Neural cell (in vitro differentiated cells): ENCODE measurements at regions not wholly inside any gene's neighbourhood (a gene's known extent, or its start where the extent isn't known, plus 50 kb on each side); places are given as distances from the start of the nearest gene placed in this dataset.
"Not testable (repeated sequence)": the region's sequence is repeated elsewhere in the genome, so short reads cannot be mapped to it uniquely, and the experiment has no call there.

Experiments
- H2AFZ ChIP-seq: fragments of 200-600, 300-800 bp; sonication (generic), shearing (Covaris generic); 2 replicates; pipeline ENCODE4 v1.6.0; 2014; ENCODE audit warnings: low read depth, mild to moderate bottlenecking, antibody characterized with exemption, low read length, moderate library complexity
- H3F3A ChIP-seq: fragments of 200-600 bp; shearing (Covaris generic); 2 replicates; pipeline ENCODE4 v1.6.1; 2016; ENCODE audit warnings: mild to moderate bottlenecking, moderate library complexity, mixed read lengths, antibody characterized with exemption, low read length; ENCODE audit not compliant: insufficient read depth, poor library complexity, severe bottlenecking
- H3K27ac ChIP-seq: fragments of 200-600, 300-800 bp; sonication (generic), shearing (Covaris generic); 2 replicates; pipeline ENCODE4 v1.5.1; 2014; ENCODE audit warnings: mild to moderate bottlenecking, low read length, moderate library complexity
- H3K27me3 ChIP-seq: fragments of 300-800, 200-600 bp; sonication (generic), shearing (Covaris generic); 2 replicates; pipeline ENCODE4 v1.6.0; 2014; ENCODE audit warnings: mild to moderate bottlenecking, low read depth, low read length, moderate library complexity; ENCODE audit not compliant: insufficient read depth
- H3K36me3 ChIP-seq: fragments of 300-800, 200-600 bp; sonication (generic), shearing (Covaris generic); 2 replicates; pipeline ENCODE4 v1.5.1; 2014; ENCODE audit warnings: mild to moderate bottlenecking, antibody characterized with exemption, low read length, moderate library complexity; ENCODE audit not compliant: insufficient read depth
- H3K4me2 ChIP-seq: fragments of 300-800, 200-600 bp; sonication (generic), shearing (Covaris generic); 2 replicates; pipeline ENCODE4 v1.6.0; 2014; ENCODE audit warnings: mild to moderate bottlenecking, low read length
- H3K4me3 ChIP-seq: fragments of 300-800, 200-600 bp; sonication (generic), shearing (Covaris generic); 2 replicates; pipeline ENCODE4 v1.5.1; 2014; ENCODE audit warnings: mild to moderate bottlenecking, low read length, moderate library complexity
- H3K79me2 ChIP-seq: fragments of 200-600 bp; shearing (Covaris generic); replicated peaks from 2 replicates; pipeline ENCODE4 v1.6.0; 2014; ENCODE audit warnings: mild to moderate bottlenecking, low read length, moderate library complexity; ENCODE audit not compliant: insufficient read depth
- H3K9ac ChIP-seq: fragments of 300-800, 200-600 bp; sonication (generic), shearing (Covaris generic); 2 replicates; pipeline ENCODE4 v1.6.1; 2016; ENCODE audit warnings: mild to moderate bottlenecking, low read length, mixed read lengths
- H3K9me2 ChIP-seq: fragments of 200-600 bp; shearing (Covaris generic); 2 replicates; pipeline ENCODE4 v1.6.1; 2016; ENCODE audit warnings: mild to moderate bottlenecking, low read length, mixed read lengths; ENCODE audit not compliant: insufficient read depth
- H3K9me3 ChIP-seq: fragments of 200-600, 300-800 bp; sonication (generic), shearing (Covaris generic); 2 replicates; pipeline ENCODE4 v1.6.1; 2016; ENCODE audit warnings: mild to moderate bottlenecking, mixed run types, low read length, moderate library complexity, mixed read lengths
- H4K20me1 ChIP-seq: fragments of 200-600 bp; shearing (Covaris generic); 2 replicates; pipeline ENCODE4 v1.6.1; 2016; ENCODE audit warnings: mild to moderate bottlenecking, mixed run types; ENCODE audit not compliant: insufficient read depth
- EP300 ChIP-seq: fragments of 450-650 bp; conservative IDR thresholded peaks from 2 replicates; pipeline ENCODE4 v1.6.1; 2014; ENCODE audit warnings: antibody characterized with exemption, mild to moderate bottlenecking, moderate library complexity; ENCODE audit not compliant: poor library complexity, severe bottlenecking
- EZH2 ChIP-seq: fragments of 200-600, 300-800 bp; shearing (Covaris generic), sonication (generic); IDR thresholded peaks from 2 replicates; pipeline ENCODE4 v1.6.1; 2014; ENCODE audit warnings: antibody characterized with exemption, low read length, borderline replicate concordance, mild to moderate bottlenecking; ENCODE audit not compliant: insufficient read depth, poor library complexity, severe bottlenecking
- MXI1 ChIP-seq: fragments of 450-650 bp; conservative IDR thresholded peaks from 2 replicates; pipeline ENCODE4 v1.6.1; 2014; ENCODE audit warnings: antibody characterized with exemption, mild to moderate bottlenecking; ENCODE audit not compliant: poor library complexity, severe bottlenecking
- POLR2AphosphoS5 ChIP-seq: IDR thresholded peaks from 2 replicates; pipeline ENCODE4 v1.6.1; 2012
- RAD21 ChIP-seq: fragments of 450-650 bp; conservative IDR thresholded peaks from 2 replicates; pipeline ENCODE4 v1.6.1; 2014; ENCODE audit warnings: antibody characterized with exemption, mild to moderate bottlenecking, moderate library complexity
- SMC3 ChIP-seq: fragments of 450-650 bp; conservative IDR thresholded peaks from 2 replicates; pipeline ENCODE4 v1.6.1; 2014; ENCODE audit warnings: antibody characterized with exemption, mild to moderate bottlenecking, moderate library complexity; ENCODE audit not compliant: poor library complexity
- TAF1 ChIP-seq: IDR thresholded peaks from 2 replicates; pipeline ENCODE4 v1.6.1; 2012; ENCODE audit warnings: low read depth
- TF ChIP-seq, protein P1 (sequence below): fragments of 450-650 bp; IDR thresholded peaks from 2 replicates; pipeline ENCODE4 v1.5.1; 2014; ENCODE audit warnings: antibody characterized with exemption, mild to moderate bottlenecking, moderate library complexity; ENCODE audit not compliant: poor library complexity, severe bottlenecking
- TF ChIP-seq, protein P2 (sequence below): IDR thresholded peaks from 2 replicates; pipeline ENCODE4 v1.6.1; 2012; ENCODE audit warnings: borderline replicate concordance

DNA sequence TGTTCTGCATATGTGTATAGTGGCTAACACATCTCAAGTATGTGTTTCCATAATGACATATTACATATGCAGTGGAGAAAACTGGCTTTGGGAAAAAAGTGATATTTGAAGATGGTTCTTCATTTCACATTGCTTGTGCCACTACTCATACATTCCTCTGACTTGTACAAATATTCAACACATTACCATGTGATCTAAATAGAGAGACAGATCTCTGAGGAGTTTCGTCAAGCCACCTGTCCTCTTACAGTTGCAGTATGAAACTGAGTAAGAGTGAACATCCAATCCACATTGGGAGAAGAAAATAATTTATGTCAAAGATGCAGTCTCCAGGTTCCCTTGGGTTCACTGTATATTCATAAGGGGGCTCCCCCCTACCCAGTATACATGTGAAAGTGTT is 123.9 kb downstream of the KDR start:
- Histone ChIP-seq H4K20me1 (no peaks in the 10 kb centered on the region), H3K4me3 (no peak overlapping the region), H3F3A (no peaks in the 10 kb centered on the region), H3K36me3 (no peaks in the 10 kb centered on the region), H3K9me3 (no peaks in the 10 kb centered on the region), H3K4me2 (no peak overlapping the region), H3K27ac (no peak overlapping the region), H3K27me3 (no peaks in the 10 kb centered on the region), H3K9ac (no peak overlapping the region), H2AFZ (no peak overlapping the region), H3K9me2 (no peaks in the 10 kb centered on the region), H3K79me2 (no peaks in the 10 kb centered on the region)
- TF ChIP-seq POLR2AphosphoS5 (no peak), SMC3 (no peak), TAF1 (no peak), EP300 (no peak), MXI1 (no peak), RAD21 (no peak), EZH2 (no peak)
- TF ChIP-seq, protein P1, sequence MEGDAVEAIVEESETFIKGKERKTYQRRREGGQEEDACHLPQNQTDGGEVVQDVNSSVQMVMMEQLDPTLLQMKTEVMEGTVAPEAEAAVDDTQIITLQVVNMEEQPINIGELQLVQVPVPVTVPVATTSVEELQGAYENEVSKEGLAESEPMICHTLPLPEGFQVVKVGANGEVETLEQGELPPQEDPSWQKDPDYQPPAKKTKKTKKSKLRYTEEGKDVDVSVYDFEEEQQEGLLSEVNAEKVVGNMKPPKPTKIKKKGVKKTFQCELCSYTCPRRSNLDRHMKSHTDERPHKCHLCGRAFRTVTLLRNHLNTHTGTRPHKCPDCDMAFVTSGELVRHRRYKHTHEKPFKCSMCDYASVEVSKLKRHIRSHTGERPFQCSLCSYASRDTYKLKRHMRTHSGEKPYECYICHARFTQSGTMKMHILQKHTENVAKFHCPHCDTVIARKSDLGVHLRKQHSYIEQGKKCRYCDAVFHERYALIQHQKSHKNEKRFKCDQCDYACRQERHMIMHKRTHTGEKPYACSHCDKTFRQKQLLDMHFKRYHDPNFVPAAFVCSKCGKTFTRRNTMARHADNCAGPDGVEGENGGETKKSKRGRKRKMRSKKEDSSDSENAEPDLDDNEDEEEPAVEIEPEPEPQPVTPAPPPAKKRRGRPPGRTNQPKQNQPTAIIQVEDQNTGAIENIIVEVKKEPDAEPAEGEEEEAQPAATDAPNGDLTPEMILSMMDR = no peak
- TF ChIP-seq, protein P2, sequence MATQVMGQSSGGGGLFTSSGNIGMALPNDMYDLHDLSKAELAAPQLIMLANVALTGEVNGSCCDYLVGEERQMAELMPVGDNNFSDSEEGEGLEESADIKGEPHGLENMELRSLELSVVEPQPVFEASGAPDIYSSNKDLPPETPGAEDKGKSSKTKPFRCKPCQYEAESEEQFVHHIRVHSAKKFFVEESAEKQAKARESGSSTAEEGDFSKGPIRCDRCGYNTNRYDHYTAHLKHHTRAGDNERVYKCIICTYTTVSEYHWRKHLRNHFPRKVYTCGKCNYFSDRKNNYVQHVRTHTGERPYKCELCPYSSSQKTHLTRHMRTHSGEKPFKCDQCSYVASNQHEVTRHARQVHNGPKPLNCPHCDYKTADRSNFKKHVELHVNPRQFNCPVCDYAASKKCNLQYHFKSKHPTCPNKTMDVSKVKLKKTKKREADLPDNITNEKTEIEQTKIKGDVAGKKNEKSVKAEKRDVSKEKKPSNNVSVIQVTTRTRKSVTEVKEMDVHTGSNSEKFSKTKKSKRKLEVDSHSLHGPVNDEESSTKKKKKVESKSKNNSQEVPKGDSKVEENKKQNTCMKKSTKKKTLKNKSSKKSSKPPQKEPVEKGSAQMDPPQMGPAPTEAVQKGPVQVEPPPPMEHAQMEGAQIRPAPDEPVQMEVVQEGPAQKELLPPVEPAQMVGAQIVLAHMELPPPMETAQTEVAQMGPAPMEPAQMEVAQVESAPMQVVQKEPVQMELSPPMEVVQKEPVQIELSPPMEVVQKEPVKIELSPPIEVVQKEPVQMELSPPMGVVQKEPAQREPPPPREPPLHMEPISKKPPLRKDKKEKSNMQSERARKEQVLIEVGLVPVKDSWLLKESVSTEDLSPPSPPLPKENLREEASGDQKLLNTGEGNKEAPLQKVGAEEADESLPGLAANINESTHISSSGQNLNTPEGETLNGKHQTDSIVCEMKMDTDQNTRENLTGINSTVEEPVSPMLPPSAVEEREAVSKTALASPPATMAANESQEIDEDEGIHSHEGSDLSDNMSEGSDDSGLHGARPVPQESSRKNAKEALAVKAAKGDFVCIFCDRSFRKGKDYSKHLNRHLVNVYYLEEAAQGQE = no peak

DNA sequence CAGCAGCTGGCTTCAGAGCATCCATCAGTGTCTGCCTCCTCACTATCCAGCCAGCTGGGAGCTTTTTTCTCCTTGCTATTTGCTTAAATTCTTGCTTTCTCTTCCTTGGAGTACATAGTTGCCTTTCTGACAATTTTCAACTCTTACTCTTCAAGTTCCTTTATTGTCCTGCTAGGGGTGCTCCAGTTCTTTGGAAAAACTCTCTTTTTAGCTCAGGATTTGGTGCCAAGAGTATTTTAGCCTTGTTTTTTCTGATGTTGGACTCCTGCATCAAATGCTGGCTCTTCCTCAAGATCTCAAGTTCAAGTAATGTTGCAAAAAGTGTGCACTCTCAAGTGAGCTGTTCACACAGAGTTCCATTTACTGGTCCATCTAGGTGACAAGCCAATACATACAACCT is 126.4 kb downstream of the KDR start:
- no peaks in the 10 kb centered on the region for H3K27me3 ChIP-seq
- H3K79me2 ChIP-seq = no peaks in the 10 kb centered on the region
- no peak overlapping the region for H2AFZ ChIP-seq
- H3K9ac ChIP-seq = no peak overlapping the region
- no peak overlapping the region for H3K4me3 ChIP-seq
- no peaks in the 10 kb centered on the region for H3F3A ChIP-seq
- H3K36me3 ChIP-seq = no peaks in the 10 kb centered on the region
- no peak overlapping the region for H3K4me2 ChIP-seq
- no peak for TF ChIP-seq EP300
- TF ChIP-seq, protein P2 = no peak
- no peak for TF ChIP-seq SMC3
- TF ChIP-seq RAD21 = no peak
- TF ChIP-seq MXI1 = no peak
- TF ChIP-seq TAF1 = no peak
- no peak for TF ChIP-seq EZH2
- TF ChIP-seq POLR2AphosphoS5 = no peak
- TF ChIP-seq, protein P1 = no peak
- H4K20me1 ChIP-seq = no peaks in the 10 kb centered on the region
- H3K9me3 ChIP-seq = no peaks in the 10 kb centered on the region
- H3K9me2 ChIP-seq = no peaks in the 10 kb centered on the region
- no peak overlapping the region for H3K27ac ChIP-seq

DNA sequence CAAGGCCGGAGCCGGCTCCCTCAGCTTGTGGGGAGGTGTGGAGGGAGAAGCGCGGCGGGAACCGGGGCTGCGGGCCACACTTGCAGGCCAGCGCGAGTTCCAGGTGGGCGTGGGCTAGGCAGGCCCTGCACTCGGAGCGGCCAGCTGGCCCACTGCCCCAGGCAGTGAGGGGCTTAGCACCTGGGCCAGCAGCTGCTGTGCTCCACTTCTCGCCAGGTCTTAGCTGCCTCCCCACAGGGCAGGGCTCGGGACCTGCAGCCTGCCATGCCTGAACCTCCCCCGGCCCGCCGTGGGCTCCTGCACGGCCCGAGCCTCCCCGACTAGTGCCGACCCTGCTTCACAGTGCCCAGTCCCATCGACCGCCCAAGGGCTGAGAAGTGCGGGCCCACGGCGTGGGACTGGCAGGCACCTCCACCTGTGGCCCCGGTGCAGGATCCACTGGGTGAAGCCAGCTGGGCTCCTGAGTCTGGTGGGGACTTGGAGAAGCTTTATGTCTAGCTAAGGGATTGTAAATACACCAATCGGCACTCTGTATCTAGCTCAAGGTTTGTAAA is 131.8 kb downstream of the KDR start:
- H3K79me2 ChIP-seq, H3K9ac ChIP-seq, H3K9me2 ChIP-seq, H3K27ac ChIP-seq, H3K4me3 ChIP-seq, H3K36me3 ChIP-seq, H3K9me3 ChIP-seq, H3F3A ChIP-seq, H4K20me1 ChIP-seq, H2AFZ ChIP-seq, H3K27me3 ChIP-seq, H3K4me2 ChIP-seq: not testable (repeated sequence)
